ENCODE measurements at regions not wholly inside any gene's neighbourhood (a gene's known extent, or its start where the extent isn't known, plus 50 kb on each side); places are given as distances from the start of the nearest gene placed in this dataset.

DNA sequence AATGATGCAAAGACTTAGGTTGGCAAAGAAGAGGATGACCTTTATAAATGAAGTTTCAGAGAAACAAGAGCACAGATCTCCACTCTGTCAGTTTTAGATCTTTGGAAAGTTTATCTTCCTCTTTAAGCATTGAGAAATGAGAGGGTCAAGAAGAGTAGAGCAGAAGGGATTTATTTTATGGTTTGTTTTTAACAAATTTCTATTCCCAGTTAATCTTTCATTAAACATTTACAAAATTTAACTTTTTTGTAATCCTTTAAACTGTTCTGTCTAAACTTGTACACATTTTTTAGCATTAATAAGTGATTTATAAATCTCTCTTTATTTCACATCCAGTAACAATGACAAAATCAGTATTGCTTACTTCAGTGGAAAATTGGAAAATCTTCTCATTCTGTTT is 875.0 kb upstream of the IGFBP7 start:
- TF ChIP-seq SIN3A (IDR thresholded peaks at IDR 0.05; ENCODE audit: borderline replicate concordance, low read depth, low read length) (no peak), TEAD4 (IDR thresholded peaks at IDR 0.05; ENCODE audit: borderline replicate concordance, insufficient read depth) (no peak), ELF1 (IDR thresholded peaks at IDR 0.05) (no peak), RAD21 (IDR thresholded peaks at IDR 0.05; ENCODE audit: low read length) (no peak), EP300 (IDR thresholded peaks at IDR 0.05; ENCODE audit: borderline replicate concordance in 1 of 2, low read depth in 1 of 2, low read length in 1 of 2) (no peak), RFX5 (IDR thresholded peaks at IDR 0.05; ENCODE audit: low read length) (no peak), CHD2 (IDR thresholded peaks at IDR 0.05; ENCODE audit: low read length, partially characterized antibody) (no peak)
- TF ChIP-seq, protein P1, sequence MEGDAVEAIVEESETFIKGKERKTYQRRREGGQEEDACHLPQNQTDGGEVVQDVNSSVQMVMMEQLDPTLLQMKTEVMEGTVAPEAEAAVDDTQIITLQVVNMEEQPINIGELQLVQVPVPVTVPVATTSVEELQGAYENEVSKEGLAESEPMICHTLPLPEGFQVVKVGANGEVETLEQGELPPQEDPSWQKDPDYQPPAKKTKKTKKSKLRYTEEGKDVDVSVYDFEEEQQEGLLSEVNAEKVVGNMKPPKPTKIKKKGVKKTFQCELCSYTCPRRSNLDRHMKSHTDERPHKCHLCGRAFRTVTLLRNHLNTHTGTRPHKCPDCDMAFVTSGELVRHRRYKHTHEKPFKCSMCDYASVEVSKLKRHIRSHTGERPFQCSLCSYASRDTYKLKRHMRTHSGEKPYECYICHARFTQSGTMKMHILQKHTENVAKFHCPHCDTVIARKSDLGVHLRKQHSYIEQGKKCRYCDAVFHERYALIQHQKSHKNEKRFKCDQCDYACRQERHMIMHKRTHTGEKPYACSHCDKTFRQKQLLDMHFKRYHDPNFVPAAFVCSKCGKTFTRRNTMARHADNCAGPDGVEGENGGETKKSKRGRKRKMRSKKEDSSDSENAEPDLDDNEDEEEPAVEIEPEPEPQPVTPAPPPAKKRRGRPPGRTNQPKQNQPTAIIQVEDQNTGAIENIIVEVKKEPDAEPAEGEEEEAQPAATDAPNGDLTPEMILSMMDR (IDR thresholded peaks at IDR 0.05), result no peak
- TF ChIP-seq, protein P2, sequence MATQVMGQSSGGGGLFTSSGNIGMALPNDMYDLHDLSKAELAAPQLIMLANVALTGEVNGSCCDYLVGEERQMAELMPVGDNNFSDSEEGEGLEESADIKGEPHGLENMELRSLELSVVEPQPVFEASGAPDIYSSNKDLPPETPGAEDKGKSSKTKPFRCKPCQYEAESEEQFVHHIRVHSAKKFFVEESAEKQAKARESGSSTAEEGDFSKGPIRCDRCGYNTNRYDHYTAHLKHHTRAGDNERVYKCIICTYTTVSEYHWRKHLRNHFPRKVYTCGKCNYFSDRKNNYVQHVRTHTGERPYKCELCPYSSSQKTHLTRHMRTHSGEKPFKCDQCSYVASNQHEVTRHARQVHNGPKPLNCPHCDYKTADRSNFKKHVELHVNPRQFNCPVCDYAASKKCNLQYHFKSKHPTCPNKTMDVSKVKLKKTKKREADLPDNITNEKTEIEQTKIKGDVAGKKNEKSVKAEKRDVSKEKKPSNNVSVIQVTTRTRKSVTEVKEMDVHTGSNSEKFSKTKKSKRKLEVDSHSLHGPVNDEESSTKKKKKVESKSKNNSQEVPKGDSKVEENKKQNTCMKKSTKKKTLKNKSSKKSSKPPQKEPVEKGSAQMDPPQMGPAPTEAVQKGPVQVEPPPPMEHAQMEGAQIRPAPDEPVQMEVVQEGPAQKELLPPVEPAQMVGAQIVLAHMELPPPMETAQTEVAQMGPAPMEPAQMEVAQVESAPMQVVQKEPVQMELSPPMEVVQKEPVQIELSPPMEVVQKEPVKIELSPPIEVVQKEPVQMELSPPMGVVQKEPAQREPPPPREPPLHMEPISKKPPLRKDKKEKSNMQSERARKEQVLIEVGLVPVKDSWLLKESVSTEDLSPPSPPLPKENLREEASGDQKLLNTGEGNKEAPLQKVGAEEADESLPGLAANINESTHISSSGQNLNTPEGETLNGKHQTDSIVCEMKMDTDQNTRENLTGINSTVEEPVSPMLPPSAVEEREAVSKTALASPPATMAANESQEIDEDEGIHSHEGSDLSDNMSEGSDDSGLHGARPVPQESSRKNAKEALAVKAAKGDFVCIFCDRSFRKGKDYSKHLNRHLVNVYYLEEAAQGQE (IDR thresholded peaks at IDR 0.05; ENCODE audit: low read depth, low read length), result no peak

Data from SK-N-SH (cell line).